H1 (cell line): ENCODE measurements at regions not wholly inside any gene's neighbourhood (a gene's known extent, or its start where the extent isn't known, plus 50 kb on each side); places are given as distances from the start of the nearest gene placed in this dataset.

Experiments used
- CHD2 ChIP-seq: IDR thresholded peaks from 2 replicates; pipeline ENCODE4 v1.6.1; 2012; ENCODE audit warnings: low read length, improper control_type of control experiment
- EZH2 ChIP-seq: fragments of 200-600 bp; sonication (generic); IDR thresholded peaks from 2 replicates; pipeline ENCODE4 v1.7.1; 2012; ENCODE audit warnings: low read depth, mild to moderate bottlenecking, moderate library complexity, low read length, inconsistent platforms; ENCODE audit not compliant: severe bottlenecking
- JUN ChIP-seq: IDR thresholded peaks from 2 replicates; pipeline ENCODE4 v1.6.1; 2011; ENCODE audit warnings: low read depth, mild to moderate bottlenecking, improper control_type of control experiment, low read length
- POU5F1 ChIP-seq: IDR thresholded peaks from 2 replicates; pipeline ENCODE4 v1.6.1; 2011; ENCODE audit warnings: low read depth, mild to moderate bottlenecking, low read length, moderate library complexity
- RXRA ChIP-seq: IDR thresholded peaks from 2 replicates; pipeline ENCODE4 v1.6.1; 2011; ENCODE audit warnings: low read depth, mild to moderate bottlenecking, low read length, moderate library complexity; ENCODE audit not compliant: insufficient read depth
- YY1 ChIP-seq: IDR thresholded peaks from 2 replicates; pipeline ENCODE4 v1.6.1; 2011; ENCODE audit warnings: low read depth, mild to moderate bottlenecking, low read length

DNA sequence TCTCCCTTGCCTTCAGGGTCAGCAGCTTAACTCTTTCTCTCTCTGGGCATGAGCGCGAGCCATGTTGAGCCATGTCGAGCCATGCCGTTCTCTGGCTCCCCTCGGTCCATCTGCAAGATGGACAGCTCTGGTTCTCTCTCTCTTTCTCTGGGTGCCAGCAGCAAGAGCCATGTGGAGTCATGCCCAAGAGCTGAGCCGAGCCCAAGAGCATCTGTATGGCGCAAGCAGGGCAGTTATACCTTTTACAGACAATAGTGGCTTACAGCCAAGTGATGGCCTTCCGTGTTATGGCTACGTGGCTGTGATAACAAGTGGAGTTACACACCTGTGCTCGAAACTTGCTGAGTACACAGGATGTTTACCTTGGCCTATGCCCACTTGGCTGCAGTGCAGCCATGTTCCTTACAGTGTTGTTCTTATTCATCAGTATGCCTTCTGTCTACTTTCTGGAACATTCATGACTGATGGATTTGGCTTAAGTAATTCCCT lies 327.7 kb downstream of the GLRX3 start (continued):
- no peak for TF ChIP-seq RXRA
- no peak for TF ChIP-seq YY1
- no peak for TF ChIP-seq POU5F1
- TF ChIP-seq CHD2, result no peak
- no peak for TF ChIP-seq JUN
- TF ChIP-seq EZH2, result no peak
